ENCODE measurements at regions not wholly inside any gene's neighbourhood (a gene's known extent, or its start where the extent isn't known, plus 50 kb on each side); places are given as distances from the start of the nearest gene placed in this dataset.

DNA sequence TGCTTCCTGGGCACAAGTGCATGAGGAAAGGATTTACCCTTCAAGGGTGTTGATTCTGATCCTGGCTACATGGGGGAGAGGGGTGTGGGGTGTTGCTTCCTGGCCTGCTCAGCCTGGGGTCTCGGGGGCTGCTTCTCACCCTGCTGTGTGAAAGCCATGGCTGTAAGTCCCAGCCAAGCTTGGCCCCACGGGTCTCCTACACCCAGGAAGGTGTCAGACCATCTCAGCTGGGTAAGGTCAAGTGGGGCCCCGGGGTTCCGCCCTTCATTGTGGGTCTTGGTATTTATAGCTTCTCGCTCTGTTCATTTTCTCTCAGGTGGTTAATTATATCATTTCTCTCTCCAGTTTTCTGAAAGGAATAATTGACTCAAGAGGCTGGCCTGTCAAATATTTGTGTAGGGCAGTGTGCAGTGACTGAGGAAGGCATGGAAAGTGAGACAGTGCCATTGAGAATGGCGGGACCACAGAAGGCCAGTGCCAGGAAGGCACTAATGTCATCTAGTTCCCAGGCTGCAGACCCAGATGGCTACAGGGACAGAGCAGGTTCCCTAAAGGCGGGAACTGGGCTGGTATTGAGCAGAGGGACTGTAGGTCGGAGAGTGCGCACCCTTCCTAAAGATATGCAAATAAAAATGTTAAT is 126.0 kb downstream of the FOXD1 start:
- H3K9ac ChIP-seq (replicated peaks; ENCODE audit: extremely low read depth, insufficient read depth, low read length): no peak overlapping the region
- H2AFZ ChIP-seq (ENCODE audit: low read depth, low read length): no peak overlapping the region
- BruUV-seq (replicated peaks): no TSS peak
- TF ChIP-seq JUN (IDR thresholded peaks at IDR 0.05; ENCODE audit: borderline replicate concordance, insufficient read depth, insufficient read length, low read depth) (no peak), POLR2AphosphoS5 (IDR thresholded peaks at IDR 0.05; ENCODE audit: insufficient read depth, low read depth, low read length) (no peak), EZH2 (IDR thresholded peaks at IDR 0.05; ENCODE audit: borderline replicate concordance, low read depth, low read length, severe bottlenecking) (no peak), FOS (IDR thresholded peaks at IDR 0.05; ENCODE audit: borderline replicate concordance, insufficient read depth, low read length) (no peak), GATA2 (IDR thresholded peaks at IDR 0.05; ENCODE audit: insufficient read depth, insufficient read length, low read depth, low read length) (no peak), POLR2A (IDR thresholded peaks at IDR 0.05; ENCODE audit: low read depth, low read length) (no peak), MYC (IDR thresholded peaks at IDR 0.05; ENCODE audit: low read depth, low read length) (no peak)
- TF ChIP-seq, protein P1, sequence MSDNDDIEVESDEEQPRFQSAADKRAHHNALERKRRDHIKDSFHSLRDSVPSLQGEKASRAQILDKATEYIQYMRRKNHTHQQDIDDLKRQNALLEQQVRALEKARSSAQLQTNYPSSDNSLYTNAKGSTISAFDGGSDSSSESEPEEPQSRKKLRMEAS (IDR thresholded peaks at IDR 0.05; ENCODE audit: insufficient read depth, insufficient read length): no peak
- TF ChIP-seq, protein P2, sequence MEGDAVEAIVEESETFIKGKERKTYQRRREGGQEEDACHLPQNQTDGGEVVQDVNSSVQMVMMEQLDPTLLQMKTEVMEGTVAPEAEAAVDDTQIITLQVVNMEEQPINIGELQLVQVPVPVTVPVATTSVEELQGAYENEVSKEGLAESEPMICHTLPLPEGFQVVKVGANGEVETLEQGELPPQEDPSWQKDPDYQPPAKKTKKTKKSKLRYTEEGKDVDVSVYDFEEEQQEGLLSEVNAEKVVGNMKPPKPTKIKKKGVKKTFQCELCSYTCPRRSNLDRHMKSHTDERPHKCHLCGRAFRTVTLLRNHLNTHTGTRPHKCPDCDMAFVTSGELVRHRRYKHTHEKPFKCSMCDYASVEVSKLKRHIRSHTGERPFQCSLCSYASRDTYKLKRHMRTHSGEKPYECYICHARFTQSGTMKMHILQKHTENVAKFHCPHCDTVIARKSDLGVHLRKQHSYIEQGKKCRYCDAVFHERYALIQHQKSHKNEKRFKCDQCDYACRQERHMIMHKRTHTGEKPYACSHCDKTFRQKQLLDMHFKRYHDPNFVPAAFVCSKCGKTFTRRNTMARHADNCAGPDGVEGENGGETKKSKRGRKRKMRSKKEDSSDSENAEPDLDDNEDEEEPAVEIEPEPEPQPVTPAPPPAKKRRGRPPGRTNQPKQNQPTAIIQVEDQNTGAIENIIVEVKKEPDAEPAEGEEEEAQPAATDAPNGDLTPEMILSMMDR (IDR thresholded peaks at IDR 0.05; ENCODE audit: extremely low read depth in 1 of 2, insufficient read depth in 1 of 2, low read depth in 1 of 2, low read length in 2 of 2): no peak
- no peaks in the 10 kb centered on the region for H3K36me3 ChIP-seq (ENCODE audit: control insufficient read depth in 2 of 2, extremely low read depth in 1 of 2, insufficient read depth in 2 of 2, low read length in 2 of 2)
- intact Hi-C loops (cut with micrococcal nuclease): no loop called here
- no peak for DNase-seq (ENCODE audit: low read depth, low spot score)
- no peak overlapping the region for H3K27ac ChIP-seq (ENCODE audit: insufficient read depth, low read depth, low read length)
- H3K4me3 ChIP-seq (replicated peaks in 1 of 3; ENCODE audit: insufficient read depth in 1 of 3, low read depth in 1 of 3, low read length in 3 of 3): no peak overlapping the region
- no peaks in the 10 kb centered on the region for H3K9me1 ChIP-seq (replicated peaks; ENCODE audit: control insufficient read depth, extremely low read depth, insufficient read depth, low read length)
- H4K20me1 ChIP-seq (replicated peaks; ENCODE audit: control insufficient read depth, extremely low read depth, insufficient read depth, low read length): no peaks in the 10 kb centered on the region
- H3K4me2 ChIP-seq (ENCODE audit: insufficient read depth, low read length): no peak overlapping the region
- ChIA-PET CTCF (interaction anchor here (1.1 to 3.4 kb wide), 3 partner anchors 14 to 107 kb away, joined by 3 to 10 read pairs (median 7); no protein-coding TSS in a partner anchor), POLR2A (no interaction called here)
- peaks cover 43 to 51% of the 10 kb centered on the region in 2 experiments for H3K27me3 ChIP-seq (ENCODE audit: control insufficient read depth in 2 of 2, insufficient read depth in 2 of 2, low read length in 2 of 2)
- no peaks in the 10 kb centered on the region for H3K79me2 ChIP-seq (ENCODE audit: control insufficient read depth, insufficient read depth, low read length)
- dilution Hi-C loops (cut with MboI; ENCODE audit: extremely low pct_ligation_motif_present, low sequenced_read_pairs): no loop called here
- no peak for FAIRE-seq
- no peaks in the 10 kb centered on the region for H3K9me3 ChIP-seq (replicated peaks; ENCODE audit: control insufficient read depth, insufficient read depth, low read length)
- H3K4me1 ChIP-seq (ENCODE audit: control insufficient read depth, extremely low read depth, insufficient read depth, low read length): no peaks in the 10 kb centered on the region
